Osteocyte (in vitro differentiated cells): ENCODE measurements at regions not wholly inside any gene's neighbourhood (a gene's known extent, or its start where the extent isn't known, plus 50 kb on each side); places are given as distances from the start of the nearest gene placed in this dataset.

Experiments used
- DNase-seq: peaks from one replicate; pipeline ENCODE4 v3.0.0; 2021; ENCODE audit warnings: mixed read lengths; ENCODE audit not compliant: unreplicated experiment; ENCODE audit errors: extremely low spot score
- H3K27ac Mint-ChIP-seq: one replicate; pipeline ENCODE4 v1.8.0; 2021; ENCODE audit warnings: mild to moderate bottlenecking, mixed read lengths; ENCODE audit not compliant: unreplicated experiment
- H3K27me3 Mint-ChIP-seq: one replicate; pipeline ENCODE4 v1.8.0; 2021; ENCODE audit warnings: mixed read lengths; ENCODE audit not compliant: unreplicated experiment
- H3K36me3 Mint-ChIP-seq: one replicate; pipeline ENCODE4 v1.8.0; 2021; ENCODE audit warnings: mixed read lengths; ENCODE audit not compliant: unreplicated experiment
- H3K4me1 Mint-ChIP-seq: one replicate; pipeline ENCODE4 v1.8.0; 2021; ENCODE audit warnings: mixed read lengths; ENCODE audit not compliant: unreplicated experiment
- H3K4me3 Mint-ChIP-seq: one replicate; pipeline ENCODE4 v1.8.0; 2021; ENCODE audit warnings: mild to moderate bottlenecking, moderate library complexity, mixed read lengths; ENCODE audit not compliant: unreplicated experiment
- H3K9me3 Mint-ChIP-seq: one replicate; pipeline ENCODE4 v1.8.0; 2021; ENCODE audit warnings: mixed read lengths; ENCODE audit not compliant: unreplicated experiment
- TF ChIP-seq, protein P1 (sequence below): fragments of 200-600 bp; sonication (generic); IDR thresholded peaks from 2 replicates; pipeline ENCODE4 v1.5.0; 2021; ENCODE audit warnings: antibody characterized with exemption, mild to moderate bottlenecking, moderate library complexity

DNA sequence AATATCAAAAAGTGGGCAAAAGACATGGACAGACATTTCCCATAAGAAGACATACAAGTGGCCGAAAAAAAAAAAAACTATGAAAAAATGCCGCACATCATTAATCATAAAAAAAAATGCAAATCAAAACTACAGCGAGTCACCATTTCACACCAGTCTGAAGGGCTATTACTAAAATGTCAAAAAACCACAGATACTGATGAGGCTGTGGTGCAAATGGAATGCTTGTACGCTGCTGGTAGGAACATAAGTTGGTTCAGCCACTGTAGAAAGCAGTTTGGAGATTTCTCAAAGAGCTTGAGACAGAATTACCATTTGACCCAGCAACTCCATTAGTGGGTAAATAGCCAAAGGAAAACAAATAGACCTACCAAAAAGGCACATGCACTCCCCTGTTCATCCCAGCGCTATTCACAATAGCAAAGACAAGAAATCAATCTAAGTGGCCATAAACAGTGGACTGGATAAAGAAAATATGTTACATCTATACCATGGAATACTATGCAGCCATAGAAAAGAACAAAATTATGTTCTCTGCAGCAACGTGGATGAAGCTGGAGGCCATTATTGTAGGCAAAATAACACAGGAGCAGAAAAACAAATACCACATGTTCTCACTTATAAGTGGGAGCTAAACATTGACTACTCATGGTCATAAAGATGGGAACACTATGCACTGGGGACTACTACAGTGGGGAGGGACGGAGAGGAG lies 110.6 kb upstream of the BOD1 start:
- H3K27me3 Mint-ChIP-seq: peaks cover 2% of the 10 kb centered on the region
- no peak overlapping the region for H3K4me3 Mint-ChIP-seq
- TF ChIP-seq, protein P1, sequence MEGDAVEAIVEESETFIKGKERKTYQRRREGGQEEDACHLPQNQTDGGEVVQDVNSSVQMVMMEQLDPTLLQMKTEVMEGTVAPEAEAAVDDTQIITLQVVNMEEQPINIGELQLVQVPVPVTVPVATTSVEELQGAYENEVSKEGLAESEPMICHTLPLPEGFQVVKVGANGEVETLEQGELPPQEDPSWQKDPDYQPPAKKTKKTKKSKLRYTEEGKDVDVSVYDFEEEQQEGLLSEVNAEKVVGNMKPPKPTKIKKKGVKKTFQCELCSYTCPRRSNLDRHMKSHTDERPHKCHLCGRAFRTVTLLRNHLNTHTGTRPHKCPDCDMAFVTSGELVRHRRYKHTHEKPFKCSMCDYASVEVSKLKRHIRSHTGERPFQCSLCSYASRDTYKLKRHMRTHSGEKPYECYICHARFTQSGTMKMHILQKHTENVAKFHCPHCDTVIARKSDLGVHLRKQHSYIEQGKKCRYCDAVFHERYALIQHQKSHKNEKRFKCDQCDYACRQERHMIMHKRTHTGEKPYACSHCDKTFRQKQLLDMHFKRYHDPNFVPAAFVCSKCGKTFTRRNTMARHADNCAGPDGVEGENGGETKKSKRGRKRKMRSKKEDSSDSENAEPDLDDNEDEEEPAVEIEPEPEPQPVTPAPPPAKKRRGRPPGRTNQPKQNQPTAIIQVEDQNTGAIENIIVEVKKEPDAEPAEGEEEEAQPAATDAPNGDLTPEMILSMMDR: no peak
- no peak overlapping the region for H3K27ac Mint-ChIP-seq
- H3K36me3 Mint-ChIP-seq: no peaks in the 10 kb centered on the region
- no peak for DNase-seq
- H3K4me1 Mint-ChIP-seq: no peaks in the 10 kb centered on the region
- peaks cover 6% of the 10 kb centered on the region for H3K9me3 Mint-ChIP-seq

DNA sequence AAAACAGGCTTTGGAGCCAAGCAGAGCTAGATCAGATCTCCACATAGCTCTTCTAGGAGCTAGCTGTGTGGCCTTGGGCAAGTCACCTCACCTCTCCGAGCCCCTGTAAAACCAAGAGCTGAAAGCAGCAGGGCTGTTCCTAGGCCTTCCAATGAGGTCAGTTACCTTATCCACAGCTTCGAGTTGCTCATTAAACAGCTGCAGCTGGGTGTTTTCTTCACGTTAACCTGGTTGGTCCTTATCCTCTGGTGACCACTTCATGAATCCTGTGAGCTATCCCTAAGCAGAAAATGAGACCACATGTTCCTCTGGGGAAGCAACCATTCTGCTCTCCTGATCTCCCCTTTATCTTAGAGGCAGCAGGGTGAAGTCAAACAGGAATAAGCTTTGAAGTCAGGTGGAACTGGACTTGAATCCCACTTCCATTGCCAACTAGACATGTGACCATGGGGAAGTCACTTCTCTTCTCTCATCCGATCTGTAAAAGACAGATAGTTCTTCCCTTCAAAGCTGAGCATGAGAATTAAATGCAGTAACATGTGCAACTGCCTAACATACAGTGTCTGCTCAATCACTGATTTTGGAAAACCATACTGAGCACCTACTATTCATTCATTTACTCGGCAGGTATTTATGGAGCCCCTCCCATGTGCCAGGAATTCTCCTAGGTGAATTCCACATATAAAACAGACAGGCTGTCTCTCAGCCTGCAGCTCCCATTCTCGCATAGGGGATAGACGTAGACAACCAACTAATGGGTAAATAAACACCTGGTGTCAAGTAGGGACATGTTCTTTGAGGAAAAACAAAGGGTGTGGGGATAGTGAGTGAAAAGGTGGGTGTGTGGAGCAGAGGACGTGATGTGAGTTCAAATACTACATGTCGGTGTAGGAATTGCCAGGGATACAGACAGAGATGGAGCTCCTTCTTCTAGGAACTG lies 111.7 kb upstream of the BOD1 start:
- no peak overlapping the region for H3K4me3 Mint-ChIP-seq
- H3K27me3 Mint-ChIP-seq: no peaks in the 10 kb centered on the region
- no peaks in the 10 kb centered on the region for H3K36me3 Mint-ChIP-seq
- H3K27ac Mint-ChIP-seq: no peak overlapping the region
- H3K9me3 Mint-ChIP-seq: peaks cover 6% of the 10 kb centered on the region
- H3K4me1 Mint-ChIP-seq: no peaks in the 10 kb centered on the region
- TF ChIP-seq, protein P1: no peak
- no peak for DNase-seq

DNA sequence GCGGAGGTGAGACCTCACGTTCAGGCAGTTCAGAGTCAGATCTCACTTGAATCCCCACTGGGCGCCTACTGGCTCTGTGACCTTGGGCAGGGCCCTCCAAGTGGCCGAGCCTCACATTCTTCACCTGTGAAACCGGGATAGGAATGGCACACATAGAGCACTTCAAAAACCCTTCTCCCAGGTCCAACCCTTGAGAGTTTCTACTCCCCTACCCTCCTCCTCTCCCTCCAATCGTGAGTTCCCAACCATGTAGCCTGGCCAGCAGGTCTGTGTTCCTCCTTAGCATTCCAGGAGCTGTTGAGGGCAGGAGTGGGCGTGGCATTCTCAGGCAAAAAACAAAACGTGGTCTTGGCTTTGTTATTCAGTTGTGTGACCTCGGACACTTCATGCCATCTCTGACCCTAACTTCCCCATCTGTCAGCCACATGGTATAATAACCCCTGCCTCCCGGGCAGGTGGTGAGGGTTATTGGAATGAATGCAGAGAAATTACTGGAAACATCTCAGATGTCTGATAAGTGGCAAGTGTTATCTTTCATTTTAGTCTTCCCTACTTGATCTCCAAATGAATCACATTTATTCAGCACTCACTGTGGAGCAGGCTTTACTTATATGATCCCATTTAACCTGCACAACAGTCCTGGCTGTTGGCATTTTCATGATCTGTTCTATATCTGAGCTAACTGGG lies 112.8 kb upstream of the BOD1 start:
- Mint-ChIP-seq H3K36me3 (no peaks in the 10 kb centered on the region), H3K27me3 (no peaks in the 10 kb centered on the region), H3K4me1 (no peaks in the 10 kb centered on the region), H3K27ac (no peak overlapping the region), H3K4me3 (no peak overlapping the region), H3K9me3 (peaks cover 6% of the 10 kb centered on the region)
- TF ChIP-seq, protein P1: no peak
- no peak for DNase-seq

GRCh38 chr5:173730632-173731298 lies 114.3 kb upstream of the BOD1 start:
- DNase-seq: no peak
- Mint-ChIP-seq H3K4me3 (no peak overlapping the region), H3K4me1 (no peaks in the 10 kb centered on the region), H3K27me3 (no peaks in the 10 kb centered on the region), H3K36me3 (no peaks in the 10 kb centered on the region), H3K9me3 (peaks cover 3% of the 10 kb centered on the region), H3K27ac (no peak overlapping the region)
- TF ChIP-seq, protein P1: no peak
